GM12891 (cell line): ENCODE measurements at regions not wholly inside any gene's neighbourhood (a gene's known extent, or its start where the extent isn't known, plus 50 kb on each side); places are given as distances from the start of the nearest gene placed in this dataset.

Experiments used
- PAX5 ChIP-seq: IDR thresholded peaks from 2 replicates; pipeline ENCODE4 v1.6.1; 2011; ENCODE audit warnings: low read length, moderate library complexity, mild to moderate bottlenecking; ENCODE audit not compliant: insufficient read depth, severe bottlenecking
- POLR2A ChIP-seq: IDR thresholded peaks from 2 replicates; pipeline ENCODE4 v1.6.1; 2011; ENCODE audit warnings: low read depth, low read length, control low read depth
- POLR2AphosphoS5 ChIP-seq: IDR thresholded peaks from 2 replicates; pipeline ENCODE4 v1.6.1; 2011; ENCODE audit warnings: low read depth, low read length, control low read depth
- POU2F2 ChIP-seq: IDR thresholded peaks from 2 replicates; pipeline ENCODE4 v1.6.1; 2011; ENCODE audit warnings: low read depth, mild to moderate bottlenecking, control low read depth, low read length, moderate library complexity
- SPI1 ChIP-seq: IDR thresholded peaks from 2 replicates; pipeline ENCODE4 v1.6.1; 2011; ENCODE audit warnings: low read depth, low read length, control low read depth
- TAF1 ChIP-seq: IDR thresholded peaks from 2 replicates; pipeline ENCODE4 v1.6.1; 2011; ENCODE audit warnings: low read depth, low read length, control low read depth

- TF ChIP-seq POLR2A, result no peak
- TF ChIP-seq POLR2AphosphoS5, result no peak
- TF ChIP-seq TAF1, result no peak
- no peak for TF ChIP-seq PAX5
- TF ChIP-seq SPI1, result no peak
- TF ChIP-seq POU2F2, result no peak
Measured at GRCh38 chr16:73418051-73418450, 370.1 kb upstream of the ZFHX3 start.
